ENCODE measurements at regions not wholly inside any gene's neighbourhood (a gene's known extent, or its start where the extent isn't known, plus 50 kb on each side); places are given as distances from the start of the nearest gene placed in this dataset.

DNA sequence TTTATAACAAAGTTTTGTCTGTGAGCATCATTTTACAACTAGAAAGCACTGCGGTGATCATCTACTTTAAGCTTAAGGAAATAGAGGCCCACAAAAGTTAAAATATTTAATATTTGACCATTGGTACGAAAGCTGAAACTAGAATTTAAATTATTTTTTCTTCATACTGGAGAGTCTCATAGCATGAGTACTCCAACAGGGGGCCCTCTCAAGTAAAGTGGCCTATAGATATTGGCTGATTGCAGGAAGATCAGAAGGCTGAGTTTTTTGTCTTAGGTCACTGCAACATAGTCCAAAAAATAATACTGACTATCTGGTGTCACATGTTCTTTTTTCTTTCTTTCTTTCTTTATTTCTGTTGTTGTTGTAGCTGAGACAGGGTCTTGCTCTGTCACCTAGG, 75.3 kb upstream of the ZDHHC17 start:
- TF ChIP-seq, protein P1, sequence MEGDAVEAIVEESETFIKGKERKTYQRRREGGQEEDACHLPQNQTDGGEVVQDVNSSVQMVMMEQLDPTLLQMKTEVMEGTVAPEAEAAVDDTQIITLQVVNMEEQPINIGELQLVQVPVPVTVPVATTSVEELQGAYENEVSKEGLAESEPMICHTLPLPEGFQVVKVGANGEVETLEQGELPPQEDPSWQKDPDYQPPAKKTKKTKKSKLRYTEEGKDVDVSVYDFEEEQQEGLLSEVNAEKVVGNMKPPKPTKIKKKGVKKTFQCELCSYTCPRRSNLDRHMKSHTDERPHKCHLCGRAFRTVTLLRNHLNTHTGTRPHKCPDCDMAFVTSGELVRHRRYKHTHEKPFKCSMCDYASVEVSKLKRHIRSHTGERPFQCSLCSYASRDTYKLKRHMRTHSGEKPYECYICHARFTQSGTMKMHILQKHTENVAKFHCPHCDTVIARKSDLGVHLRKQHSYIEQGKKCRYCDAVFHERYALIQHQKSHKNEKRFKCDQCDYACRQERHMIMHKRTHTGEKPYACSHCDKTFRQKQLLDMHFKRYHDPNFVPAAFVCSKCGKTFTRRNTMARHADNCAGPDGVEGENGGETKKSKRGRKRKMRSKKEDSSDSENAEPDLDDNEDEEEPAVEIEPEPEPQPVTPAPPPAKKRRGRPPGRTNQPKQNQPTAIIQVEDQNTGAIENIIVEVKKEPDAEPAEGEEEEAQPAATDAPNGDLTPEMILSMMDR (conservative IDR thresholded peaks at IDR 0.05; ENCODE audit: low read depth, low read length), result peak; percentile 43
- DNase-seq (ENCODE audit: low read depth), result no peak
- H3K4me3 ChIP-seq (ENCODE audit: low read depth, low read length), result no peak overlapping the region

DNA sequence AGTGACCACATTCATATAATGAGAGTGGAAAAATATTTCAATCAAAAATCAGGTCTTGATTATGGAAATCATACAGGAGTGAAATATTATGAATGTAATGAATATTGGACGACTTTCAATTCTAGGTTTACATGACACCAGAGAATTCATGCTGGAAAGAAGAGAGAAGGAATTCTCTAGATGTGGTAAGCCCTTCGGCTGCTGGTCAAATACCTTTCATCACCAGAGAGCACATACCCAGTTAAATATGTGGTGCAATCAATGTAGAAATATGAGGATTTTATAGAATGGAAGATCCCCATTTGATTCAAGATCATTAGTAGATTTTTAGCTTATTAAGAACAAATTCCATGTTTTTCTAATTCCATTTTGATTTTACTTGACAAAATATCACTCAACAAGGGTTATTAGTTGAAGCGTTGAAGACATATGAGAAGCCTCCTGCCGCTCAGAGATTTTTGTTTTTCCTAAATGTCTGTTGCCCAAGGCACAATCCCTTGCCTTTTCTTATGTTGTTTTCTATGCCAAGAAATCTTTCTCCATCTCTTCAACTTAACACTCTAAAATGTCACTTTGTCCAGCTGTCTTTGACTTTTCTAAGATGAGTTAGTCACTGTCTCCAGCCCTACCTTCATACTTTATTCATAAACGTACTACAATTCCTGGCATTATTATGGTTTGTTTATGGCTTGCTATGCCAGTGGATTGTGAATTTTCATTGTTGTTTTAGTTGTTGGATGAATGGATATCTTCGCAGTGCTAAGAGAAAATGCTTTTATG, 72.8 kb upstream of the ZDHHC17 start:
- no peak overlapping the region for H3K4me3 ChIP-seq (ENCODE audit: low read depth, low read length)
- DNase-seq (ENCODE audit: low read depth), result no peak
- TF ChIP-seq, protein P1 (conservative IDR thresholded peaks at IDR 0.05; ENCODE audit: low read depth, low read length), result no peak

DNA sequence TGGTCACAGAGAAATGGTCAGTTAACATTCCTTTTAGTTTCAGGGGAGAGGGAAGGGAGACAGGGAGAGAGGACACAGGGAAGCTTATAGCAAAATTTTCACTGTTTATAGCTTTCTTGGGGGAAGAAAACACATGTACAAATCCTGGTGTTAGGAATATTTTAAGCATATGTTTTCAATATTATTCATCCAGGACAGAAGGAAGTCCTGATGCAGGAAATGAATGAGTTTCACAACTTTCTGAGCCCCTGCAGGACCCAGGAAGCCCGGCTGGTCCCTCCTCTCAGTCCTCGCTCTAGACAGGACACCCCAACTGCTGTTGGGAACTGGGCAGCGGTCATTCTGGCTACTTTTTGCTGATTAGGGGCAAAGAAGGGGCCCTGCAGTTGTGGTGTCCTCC, 71.1 kb upstream of the ZDHHC17 start:
- H3K4me3 ChIP-seq (ENCODE audit: low read depth, low read length), result no peak overlapping the region
- no peak for DNase-seq (ENCODE audit: low read depth)
- TF ChIP-seq, protein P1 (conservative IDR thresholded peaks at IDR 0.05; ENCODE audit: low read depth, low read length), result no peak

DNA sequence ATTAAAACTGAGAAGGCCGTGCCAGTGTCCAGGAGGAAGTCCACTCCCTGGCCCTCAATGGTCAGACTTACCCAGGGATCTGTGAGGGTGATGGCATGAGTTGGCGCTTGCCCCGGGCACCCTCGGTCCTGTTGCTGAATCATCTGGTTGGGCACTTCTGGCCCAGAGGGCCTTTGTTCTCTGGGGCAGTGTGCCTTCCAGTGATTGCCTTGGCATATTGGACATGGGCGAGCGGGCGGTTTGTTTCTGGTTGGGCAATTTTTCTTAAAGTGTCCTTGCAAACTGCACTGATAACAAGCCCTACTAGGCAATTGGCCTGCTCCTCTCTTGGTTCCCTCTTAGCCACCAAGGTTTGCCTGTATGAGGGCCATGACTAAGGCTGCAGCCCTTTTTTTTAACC, 69.5 kb upstream of the ZDHHC17 start:
- no peak for DNase-seq (ENCODE audit: low read depth)
- TF ChIP-seq, protein P1 (conservative IDR thresholded peaks at IDR 0.05; ENCODE audit: low read depth, low read length), result no peak
- H3K4me3 ChIP-seq (ENCODE audit: low read depth, low read length), result no peak overlapping the region

DNA sequence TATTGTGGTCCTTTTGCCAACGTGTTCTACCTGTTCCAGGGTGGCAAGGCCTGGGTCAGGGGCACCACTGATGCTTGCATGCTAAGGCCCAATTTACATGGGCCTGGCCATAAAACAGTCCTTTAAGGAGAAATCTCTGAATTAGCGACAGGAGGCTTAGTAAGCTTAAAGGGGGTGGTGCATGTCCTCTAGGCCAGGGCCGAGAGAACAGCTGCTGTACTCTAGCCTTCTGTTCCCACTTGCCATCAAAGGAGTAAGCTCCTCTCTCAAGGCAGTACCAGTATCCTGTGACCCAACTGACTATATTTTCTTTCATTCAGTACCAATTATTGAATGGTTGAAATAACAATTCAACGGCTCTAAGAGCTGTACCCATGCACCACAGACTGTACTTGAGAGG, 67.7 kb upstream of the ZDHHC17 start:
- TF ChIP-seq, protein P1 (conservative IDR thresholded peaks at IDR 0.05; ENCODE audit: low read depth, low read length), result no peak
- H3K4me3 ChIP-seq (ENCODE audit: low read depth, low read length), result no peak overlapping the region
- no peak for DNase-seq (ENCODE audit: low read depth)

DNA sequence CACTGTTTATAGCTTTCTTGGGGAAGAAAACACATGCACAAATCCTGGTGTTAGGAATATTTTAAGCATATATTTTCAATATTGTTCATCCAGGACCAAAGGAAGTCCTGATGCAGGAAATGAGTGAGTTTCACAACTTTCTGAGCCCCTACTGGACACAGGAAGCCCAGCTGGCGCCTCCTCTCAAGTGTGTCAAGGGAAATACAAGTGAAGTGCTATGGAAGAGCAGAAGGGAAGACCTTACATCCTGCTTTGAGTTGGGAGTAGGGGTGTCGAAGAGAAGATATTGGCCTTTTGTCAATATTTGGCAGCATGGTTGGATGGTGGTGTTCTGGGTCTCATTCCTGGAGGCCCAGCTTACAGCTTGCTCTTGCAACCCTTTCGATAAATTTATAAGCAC, 66.1 kb upstream of the ZDHHC17 start:
- DNase-seq (ENCODE audit: low read depth), result no peak
- TF ChIP-seq, protein P1 (conservative IDR thresholded peaks at IDR 0.05; ENCODE audit: low read depth, low read length), result no peak
- H3K4me3 ChIP-seq (ENCODE audit: low read depth, low read length), result no peak overlapping the region

DNA sequence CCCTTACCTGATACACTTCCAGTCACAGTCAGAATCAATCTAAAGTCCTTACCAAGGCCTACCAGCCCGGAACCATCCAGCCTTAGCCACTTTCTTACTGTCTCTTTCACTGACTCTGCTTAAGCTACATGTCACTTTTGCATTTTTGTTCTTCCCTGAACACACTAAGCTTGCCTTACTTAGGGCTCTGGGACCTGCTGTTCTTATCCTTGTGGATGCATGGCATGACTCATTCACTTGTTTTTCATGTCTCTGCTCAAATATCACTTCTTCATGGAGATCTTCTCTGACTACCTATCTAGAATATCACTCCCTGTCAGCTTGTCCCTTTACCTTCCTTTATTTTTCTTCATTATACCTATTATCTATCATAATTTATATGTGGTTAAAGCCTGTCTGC, 65.6 kb upstream of the ZDHHC17 start:
- H3K4me3 ChIP-seq (ENCODE audit: low read depth, low read length), result no peak overlapping the region
- no peak for DNase-seq (ENCODE audit: low read depth)
- TF ChIP-seq, protein P1 (conservative IDR thresholded peaks at IDR 0.05; ENCODE audit: low read depth, low read length), result no peak

Data from epithelial cell of proximal tubule (primary cell).